HEK293 (cell line): ENCODE measurements at regions not wholly inside any gene's neighbourhood (a gene's known extent, or its start where the extent isn't known, plus 50 kb on each side); places are given as distances from the start of the nearest gene placed in this dataset.

Source experiments
- CTCF ChIA-PET: fragments of 350-600 bp; formaldehyde crosslinking; extraction: SDS; loops from one replicate; lab custom pipeline; 2021; ENCODE audit warnings: antibody characterized with exemption; lab: Yijun Ruan, JAX
- POLR2A ChIA-PET: fragments of 300-600 bp; formaldehyde crosslinking; extraction: SDS; loops from one replicate; lab custom pipeline; 2020; ENCODE audit warnings: antibody characterized with exemption, inconsistent platforms; lab: Yijun Ruan, JAX
- H3K27ac ChIP-seq: fragments of 200-500 bp; sonication (Bioruptor generic); 2 replicates; pipeline ENCODE4 v1.5.1; 2014; ENCODE audit warnings: low read depth, low read length, control low read depth, inconsistent platforms; ENCODE audit errors: extremely low read depth
- H3K36me3 ChIP-seq, 2 experiments: fragments of 200-500 bp in 1 of 2; sonication (Bioruptor generic) in 1 of 2; 1 replicate in 1 of 2; 2 replicates in 1 of 2; pipeline ENCODE4 v1.5.1; 2014 to 2017; ENCODE audit warnings: inconsistent platforms in 2 of 2, low read length in 2 of 2; ENCODE audit not compliant: control insufficient read depth in 2 of 2, insufficient read depth in 1 of 2
- H3K4me1 ChIP-seq: fragments of 200-500 bp; sonication (Bioruptor generic); 2 replicates; pipeline ENCODE4 v1.5.1; 2014; ENCODE audit warnings: mild to moderate bottlenecking, low read length, inconsistent platforms; ENCODE audit not compliant: control insufficient read depth, insufficient read depth
- H3K4me3 ChIP-seq: 2 replicates; pipeline ENCODE4 v1.5.1; 2011; ENCODE audit warnings: low read depth, mild to moderate bottlenecking, control low read depth, low read length, moderate library complexity
- H3K9me3 ChIP-seq: fragments of 200-500 bp; sonication (Bioruptor generic); 2 replicates; pipeline ENCODE4 v1.5.1; 2014; ENCODE audit warnings: low read depth, low read length, inconsistent platforms; ENCODE audit not compliant: control insufficient read depth, insufficient read depth
- CTCF ChIP-seq: fragments of 450-650 bp; formaldehyde crosslinking; IDR thresholded peaks from 2 replicates; pipeline ENCODE4 v1.5.1; 2016; ENCODE audit warnings: missing biosample characterization, missing genetic modification characterization
- SETDB1 ChIP-seq: IDR thresholded peaks from one replicate; pipeline ENCODE4 v1.6.1; 2017; ENCODE audit warnings: mild to moderate bottlenecking, low read length, moderate library complexity, mixed read lengths; ENCODE audit not compliant: insufficient read length
- TRIM28 ChIP-seq: IDR thresholded peaks from 2 replicates; pipeline ENCODE4 v1.6.1; 2011; ENCODE audit warnings: low read length, control low read depth, borderline replicate concordance
- WT1 ChIP-seq: fragments of 450-650 bp; formaldehyde crosslinking; IDR thresholded peaks from 2 replicates; pipeline ENCODE4 v1.5.1; 2016; ENCODE audit warnings: missing biosample characterization, missing genetic modification characterization
- ZBTB8A ChIP-seq: fragments of 450-650 bp; formaldehyde crosslinking; IDR thresholded peaks from 2 replicates; pipeline ENCODE4 v1.5.1; 2016; ENCODE audit warnings: missing biosample characterization, missing genetic modification characterization
- ZFHX2 ChIP-seq: fragments of 450-650 bp; formaldehyde crosslinking; conservative IDR thresholded peaks from 2 replicates; pipeline ENCODE4 v1.5.1; 2016; ENCODE audit warnings: missing biosample characterization, missing genetic modification characterization
- ZFP37 ChIP-seq: fragments of 450-650 bp; formaldehyde crosslinking; IDR thresholded peaks from 2 replicates; pipeline ENCODE4 v1.5.1; 2016; ENCODE audit warnings: missing biosample characterization, missing genetic modification characterization
- ZFP41 ChIP-seq: fragments of 450-650 bp; formaldehyde crosslinking; IDR thresholded peaks from 2 replicates; pipeline ENCODE4 v1.5.1; 2016; ENCODE audit warnings: missing biosample characterization, missing genetic modification characterization, borderline replicate concordance
- ZNF10 ChIP-seq: fragments of 450-650 bp; formaldehyde crosslinking; IDR thresholded peaks from 2 replicates; pipeline ENCODE4 v1.5.1; 2017; ENCODE audit warnings: missing biosample characterization, missing genetic modification characterization
- ZNF16 ChIP-seq: fragments of 450-650 bp; formaldehyde crosslinking; IDR thresholded peaks from 2 replicates; pipeline ENCODE4 v1.5.1; 2016; ENCODE audit warnings: low read depth, missing biosample characterization, missing genetic modification characterization
- ZNF2 ChIP-seq: fragments of 450-650 bp; formaldehyde crosslinking; IDR thresholded peaks from 2 replicates; pipeline ENCODE4 v1.5.1; 2016; ENCODE audit warnings: missing biosample characterization, missing genetic modification characterization
- ZNF423 ChIP-seq: fragments of 450-650 bp; formaldehyde crosslinking; IDR thresholded peaks from 2 replicates; pipeline ENCODE4 v1.5.1; 2016; ENCODE audit warnings: missing biosample characterization, missing genetic modification characterization
- ZNF555 ChIP-seq: fragments of 450-650 bp; formaldehyde crosslinking; conservative IDR thresholded peaks from 2 replicates; pipeline ENCODE4 v1.5.1; 2017; ENCODE audit warnings: missing biosample characterization, mild to moderate bottlenecking, missing genetic modification characterization, inconsistent platforms
- ZNF585B ChIP-seq: fragments of 450-650 bp; formaldehyde crosslinking; IDR thresholded peaks from 2 replicates; pipeline ENCODE4 v1.5.1; 2016; ENCODE audit warnings: missing biosample characterization, missing genetic modification characterization
- ZNF623 ChIP-seq: fragments of 450-650 bp; formaldehyde crosslinking; IDR thresholded peaks from 2 replicates; pipeline ENCODE4 v1.5.1; 2016; ENCODE audit warnings: missing biosample characterization, missing genetic modification characterization
- ZNF677 ChIP-seq: fragments of 450-650 bp; IDR thresholded peaks from 2 replicates; pipeline ENCODE4 v1.5.0; 2018; ENCODE audit warnings: missing biosample characterization, mild to moderate bottlenecking, missing genetic modification characterization, moderate library complexity
- ZNF701 ChIP-seq: fragments of 450-650 bp; formaldehyde crosslinking; IDR thresholded peaks from 2 replicates; pipeline ENCODE4 v1.5.1; 2016; ENCODE audit warnings: missing biosample characterization, missing genetic modification characterization
- ZSCAN23 ChIP-seq: fragments of 450-650 bp; formaldehyde crosslinking; IDR thresholded peaks from 2 replicates; pipeline ENCODE4 v1.5.1; 2016; ENCODE audit warnings: missing biosample characterization, missing genetic modification characterization
- ZXDB ChIP-seq: fragments of 450-650 bp; formaldehyde crosslinking; IDR thresholded peaks from 2 replicates; pipeline ENCODE4 v1.5.1; 2016; ENCODE audit warnings: missing biosample characterization, missing genetic modification characterization
- TF ChIP-seq, protein P1 (sequence below): fragments of 450-650 bp; formaldehyde crosslinking; IDR thresholded peaks from 2 replicates; pipeline ENCODE4 v1.5.1; 2017; ENCODE audit warnings: missing biosample characterization, mild to moderate bottlenecking, missing genetic modification characterization, moderate library complexity
- TF ChIP-seq, protein P2 (sequence below): fragments of 450-650 bp; formaldehyde crosslinking; IDR thresholded peaks from 2 replicates; pipeline ENCODE4 v1.5.1; 2016; ENCODE audit warnings: missing biosample characterization, missing genetic modification characterization, low read depth
- TF ChIP-seq, protein P3 (sequence below): fragments of 450-650 bp; formaldehyde crosslinking; IDR thresholded peaks from 2 replicates; pipeline ENCODE4 v1.5.1; 2016; ENCODE audit warnings: missing biosample characterization, missing genetic modification characterization

- Histone ChIP-seq H3K36me3 (no peaks in the 10 kb centered on the region), H3K27ac (no peak overlapping the region), H3K4me1 (0 out of 2 replicates have a peak, but pooled peaks cover 3% of the 10 kb centered on the region), H3K4me3 (no peak overlapping the region), H3K9me3 (no peaks in the 10 kb centered on the region)
- ChIA-PET POLR2A (interaction anchor here (1.3 kb wide), 1 partner anchor 288 kb away, joined by 5 read pairs; the partner anchor contains the start of gene SIM1), CTCF (interaction anchor here (0.5 to 1.9 kb wide), 9 partner anchors 10 to 1688 kb away, joined by 3 to 12 read pairs (median 3); partner anchors contain the start of gene SIM1)
- no peak for TF ChIP-seq ZNF10 (tag by site-specific recombination)
- no peak for TF ChIP-seq ZNF623 (tag by site-specific recombination)
- no peak for TF ChIP-seq ZFP37 (tag by site-specific recombination)
- no peak for TF ChIP-seq ZNF555 (tag by site-specific recombination)
- TF ChIP-seq ZNF585B (tag by site-specific recombination), result no peak
- no peak for TF ChIP-seq TRIM28
- TF ChIP-seq ZNF16 (tag by site-specific recombination), result no peak
- no peak for TF ChIP-seq ZFP41 (tag by site-specific recombination)
- TF ChIP-seq WT1, result no peak
- TF ChIP-seq, protein P1, sequence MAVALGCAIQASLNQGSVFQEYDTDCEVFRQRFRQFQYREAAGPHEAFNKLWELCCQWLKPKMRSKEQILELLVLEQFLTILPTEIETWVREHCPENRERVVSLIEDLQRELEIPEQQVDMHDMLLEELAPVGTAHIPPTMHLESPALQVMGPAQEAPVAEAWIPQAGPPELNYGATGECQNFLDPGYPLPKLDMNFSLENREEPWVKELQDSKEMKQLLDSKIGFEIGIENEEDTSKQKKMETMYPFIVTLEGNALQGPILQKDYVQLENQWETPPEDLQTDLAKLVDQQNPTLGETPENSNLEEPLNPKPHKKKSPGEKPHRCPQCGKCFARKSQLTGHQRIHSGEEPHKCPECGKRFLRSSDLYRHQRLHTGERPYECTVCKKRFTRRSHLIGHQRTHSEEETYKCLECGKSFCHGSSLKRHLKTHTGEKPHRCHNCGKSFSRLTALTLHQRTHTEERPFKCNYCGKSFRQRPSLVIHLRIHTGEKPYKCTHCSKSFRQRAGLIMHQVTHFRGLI, result no peak
- TF ChIP-seq ZSCAN23, result no peak
- no peak for TF ChIP-seq ZNF423
- TF ChIP-seq, protein P2, sequence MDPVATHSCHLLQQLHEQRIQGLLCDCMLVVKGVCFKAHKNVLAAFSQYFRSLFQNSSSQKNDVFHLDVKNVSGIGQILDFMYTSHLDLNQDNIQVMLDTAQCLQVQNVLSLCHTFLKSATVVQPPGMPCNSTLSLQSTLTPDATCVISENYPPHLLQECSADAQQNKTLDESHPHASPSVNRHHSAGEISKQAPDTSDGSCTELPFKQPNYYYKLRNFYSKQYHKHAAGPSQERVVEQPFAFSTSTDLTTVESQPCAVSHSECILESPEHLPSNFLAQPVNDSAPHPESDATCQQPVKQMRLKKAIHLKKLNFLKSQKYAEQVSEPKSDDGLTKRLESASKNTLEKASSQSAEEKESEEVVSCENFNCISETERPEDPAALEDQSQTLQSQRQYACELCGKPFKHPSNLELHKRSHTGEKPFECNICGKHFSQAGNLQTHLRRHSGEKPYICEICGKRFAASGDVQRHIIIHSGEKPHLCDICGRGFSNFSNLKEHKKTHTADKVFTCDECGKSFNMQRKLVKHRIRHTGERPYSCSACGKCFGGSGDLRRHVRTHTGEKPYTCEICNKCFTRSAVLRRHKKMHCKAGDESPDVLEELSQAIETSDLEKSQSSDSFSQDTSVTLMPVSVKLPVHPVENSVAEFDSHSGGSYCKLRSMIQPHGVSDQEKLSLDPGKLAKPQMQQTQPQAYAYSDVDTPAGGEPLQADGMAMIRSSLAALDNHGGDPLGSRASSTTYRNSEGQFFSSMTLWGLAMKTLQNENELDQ (tag by site-specific recombination), result no peak
- TF ChIP-seq ZBTB8A (tag by site-specific recombination), result no peak
- TF ChIP-seq ZNF701 (tag by site-specific recombination), result no peak
- TF ChIP-seq ZNF677 (tag by site-specific recombination), result no peak
- no peak for TF ChIP-seq SETDB1
Measured at GRCh38 chr6:100176951-100177710, 183.1 kb upstream of the MCHR2 start.

GRCh38 chr6:100176311-100176950 is 182.4 kb upstream of the MCHR2 start:
- Histone ChIP-seq H3K4me1 (0 out of 2 replicates have a peak, but pooled peaks cover 3% of the 10 kb centered on the region), H3K9me3 (no peaks in the 10 kb centered on the region), H3K4me3 (no peak overlapping the region), H3K36me3 (no peaks in the 10 kb centered on the region), H3K27ac (peak overlapping the region; percentile 56)
- POLR2A ChIA-PET, result interaction anchor here (1.3 kb wide), 1 partner anchor 288 kb away, joined by 5 read pairs; the partner anchor contains the start of gene SIM1
- CTCF ChIA-PET, result interaction anchor here (0.5 to 1.9 kb wide), 11 partner anchors 11 to 1688 kb away, joined by 3 to 12 read pairs (median 3); partner anchors contain the start of gene SIM1
- no peak for TF ChIP-seq ZXDB
- TF ChIP-seq, protein P3, sequence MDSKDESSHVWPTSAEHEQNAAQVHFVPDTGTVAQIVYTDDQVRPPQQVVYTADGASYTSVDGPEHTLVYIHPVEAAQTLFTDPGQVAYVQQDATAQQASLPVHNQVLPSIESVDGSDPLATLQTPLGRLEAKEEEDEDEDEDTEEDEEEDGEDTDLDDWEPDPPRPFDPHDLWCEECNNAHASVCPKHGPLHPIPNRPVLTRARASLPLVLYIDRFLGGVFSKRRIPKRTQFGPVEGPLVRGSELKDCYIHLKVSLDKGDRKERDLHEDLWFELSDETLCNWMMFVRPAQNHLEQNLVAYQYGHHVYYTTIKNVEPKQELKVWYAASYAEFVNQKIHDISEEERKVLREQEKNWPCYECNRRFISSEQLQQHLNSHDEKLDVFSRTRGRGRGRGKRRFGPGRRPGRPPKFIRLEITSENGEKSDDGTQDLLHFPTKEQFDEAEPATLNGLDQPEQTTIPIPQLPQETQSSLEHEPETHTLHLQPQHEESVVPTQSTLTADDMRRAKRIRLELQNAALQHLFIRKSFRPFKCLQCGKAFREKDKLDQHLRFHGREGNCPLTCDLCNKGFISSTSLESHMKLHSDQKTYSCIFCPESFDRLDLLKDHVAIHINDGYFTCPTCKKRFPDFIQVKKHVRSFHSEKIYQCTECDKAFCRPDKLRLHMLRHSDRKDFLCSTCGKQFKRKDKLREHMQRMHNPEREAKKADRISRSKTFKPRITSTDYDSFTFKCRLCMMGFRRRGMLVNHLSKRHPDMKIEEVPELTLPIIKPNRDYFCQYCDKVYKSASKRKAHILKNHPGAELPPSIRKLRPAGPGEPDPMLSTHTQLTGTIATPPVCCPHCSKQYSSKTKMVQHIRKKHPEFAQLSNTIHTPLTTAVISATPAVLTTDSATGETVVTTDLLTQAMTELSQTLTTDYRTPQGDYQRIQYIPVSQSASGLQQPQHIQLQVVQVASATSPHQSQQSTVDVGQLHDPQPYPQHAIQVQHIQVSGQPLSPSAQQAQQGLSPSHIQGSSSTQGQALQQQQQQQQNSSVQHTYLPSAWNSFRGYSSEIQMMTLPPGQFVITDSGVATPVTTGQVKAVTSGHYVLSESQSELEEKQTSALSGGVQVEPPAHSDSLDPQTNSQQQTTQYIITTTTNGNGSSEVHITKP, result peak; percentile 91
- TF ChIP-seq ZNF2 (tag by site-specific recombination), result peak; percentile 80
- peak; percentile 26; the same call in 1 of the 2 replicates for TF ChIP-seq ZFHX2 (tag by site-specific recombination)
- TF ChIP-seq, protein P2 (tag by site-specific recombination), result no peak
- TF ChIP-seq CTCF (tag by site-specific recombination), result 0 out of 2 replicates have a peak, but pooled peaks have one; percentile 22
